CD4-positive, alpha-beta T cell (primary cell): ENCODE measurements at regions not wholly inside any gene's neighbourhood (a gene's known extent, or its start where the extent isn't known, plus 50 kb on each side); places are given as distances from the start of the nearest gene placed in this dataset.

Experiments
- ATAC-seq: fragments of 200-7000 bp; cut with Tn5 transposase; one replicate; pipeline ENCODE4 v1.10.0; 2022; ENCODE audit warnings: mild to moderate bottlenecking; ENCODE audit not compliant: poor library complexity
- CTCF ChIA-PET: fragments of 350-600 bp; sonication (Branson Sonifier 250); formaldehyde crosslinking; loops from one replicate; lab custom pipeline; 2021; ENCODE audit warnings: antibody characterized with exemption, inconsistent platforms; lab: Charles Lee
- POLR2A ChIA-PET: fragments of 350-600 bp; sonication (Branson Sonifier 250); formaldehyde crosslinking; loops from one replicate; lab custom pipeline; 2021; ENCODE audit warnings: antibody characterized with exemption, inconsistent platforms; lab: Charles Lee
- DNase-seq, 14 experiments: peaks; one replicate each; pipeline ENCODE4 v3.0.0-alpha.2; 2013 to 2020; ENCODE audit warnings: mixed read lengths in 2 of 14
- H3K27ac ChIP-seq, 2 donors: one replicate each; pipeline versions ENCODE4 v1.5.1 to v1.7.0; 2013; ENCODE audit warnings: low read length in 2 of 2, low read depth in 1 of 2, mild to moderate bottlenecking in 1 of 2
- H3K27me3 ChIP-seq, 2 experiments: 1 replicate in 1 of 2; 2 replicates in 1 of 2; pipeline versions ENCODE4 v1.6.1 to v1.7.0; 2013; ENCODE audit warnings: low read length in 2 of 2, control low read depth in 1 of 2, mild to moderate bottlenecking in 1 of 2, moderate library complexity in 1 of 2; ENCODE audit not compliant: insufficient read depth in 2 of 2, control insufficient read depth in 1 of 2
- H3K36me3 ChIP-seq: one replicate; pipeline ENCODE4 v1.6.1; 2013; ENCODE audit warnings: low read length, control low read depth; ENCODE audit not compliant: insufficient read depth
- H3K4me1 ChIP-seq: one replicate; pipeline ENCODE4 v1.6.1; 2013; ENCODE audit warnings: low read length, control low read depth; ENCODE audit not compliant: insufficient read depth
- H3K4me3 ChIP-seq: one replicate; pipeline ENCODE4 v1.5.1; 2013; ENCODE audit warnings: mild to moderate bottlenecking, low read length, moderate library complexity
- H3K9me3 ChIP-seq, 2 experiments: 1 replicate in 1 of 2; 2 replicates in 1 of 2; pipeline versions ENCODE4 v1.6.1 to v1.7.0; 2013; ENCODE audit warnings: low read length in 2 of 2, mild to moderate bottlenecking in 2 of 2, control low read depth in 1 of 2, moderate library complexity in 1 of 2; ENCODE audit not compliant: control insufficient read depth in 1 of 2, insufficient read depth in 1 of 2
- H3K27ac Mint-ChIP-seq: one replicate; pipeline ENCODE4 v1.8.0; 2020; ENCODE audit warnings: mixed read lengths
- H3K27me3 Mint-ChIP-seq: one replicate; pipeline ENCODE4 v1.8.0; 2021; ENCODE audit warnings: mixed read lengths
- H3K36me3 Mint-ChIP-seq: one replicate; pipeline ENCODE4 v1.8.0; 2021; ENCODE audit warnings: low read depth, mixed read lengths
- H3K4me1 Mint-ChIP-seq: one replicate; pipeline ENCODE4 v1.8.0; 2021; ENCODE audit warnings: low read depth, mixed read lengths
- H3K4me3 Mint-ChIP-seq: one replicate; pipeline ENCODE4 v1.8.0; 2020; ENCODE audit warnings: mild to moderate bottlenecking, mixed read lengths
- H3K9me3 Mint-ChIP-seq: one replicate; pipeline ENCODE4 v1.8.0; 2020; ENCODE audit warnings: mixed read lengths
- CTCF ChIP-seq: fragments of 200-600 bp; IDR thresholded peaks from one replicate; pipeline ENCODE4 v1.8.0; 2022; ENCODE audit warnings: antibody characterized with exemption, mild to moderate bottlenecking
- intact Hi-C, 2 experiments: fragments of 100-400 bp; cut with DNase I in 1 of 2; cut with micrococcal nuclease in 1 of 2; formaldehyde crosslinking; loops; one replicate each; pipeline versions ENCODE4 v1.15.1 to v1.9.0; 2023 to 2025; cut with DNase I, micrococcal nuclease

GRCh38 chr2:18124116-18124835, 245.8 kb downstream of the KCNS3 start:
- peaks cover 24% of the 10 kb centered on the region for H3K27me3 Mint-ChIP-seq
- H3K36me3 Mint-ChIP-seq = no peaks in the 10 kb centered on the region
- DNase-seq (no peak), ATAC-seq (no peak)
- TF ChIP-seq CTCF = no peak
- Histone ChIP-seq H3K27ac (no peak overlapping the region), H3K4me1 (no peaks in the 10 kb centered on the region), H3K9me3 (no peaks in the 10 kb centered on the region), H3K27me3 (no peaks in the 10 kb centered on the region), H3K4me3 (no peak overlapping the region), H3K36me3 (no peaks in the 10 kb centered on the region)
- H3K9me3 Mint-ChIP-seq = no peaks in the 10 kb centered on the region
- intact Hi-C loops = no loop called here
- POLR2A ChIA-PET = no interaction called here
- no peak overlapping the region for H3K4me3 Mint-ChIP-seq
- H3K4me1 Mint-ChIP-seq = no peaks in the 10 kb centered on the region
- CTCF ChIA-PET = no interaction called here
- H3K27ac Mint-ChIP-seq = no peak overlapping the region

GRCh38 chr2:18123577-18123976, 245.1 kb downstream of the KCNS3 start:
- H3K9me3 ChIP-seq = no peaks in the 10 kb centered on the region
- ChIA-PET POLR2A (no interaction called here), CTCF (no interaction called here)
- no peak for DNase-seq
- intact Hi-C loops = no loop called here
- TF ChIP-seq CTCF = no peak
- H3K4me3 ChIP-seq = no peak overlapping the region
- no peak overlapping the region for H3K27ac ChIP-seq
- H3K36me3 ChIP-seq = no peaks in the 10 kb centered on the region
- H3K4me1 ChIP-seq = no peaks in the 10 kb centered on the region
- ATAC-seq = no peak
- Mint-ChIP-seq H3K9me3 (no peaks in the 10 kb centered on the region), H3K27me3 (peaks cover 24% of the 10 kb centered on the region), H3K36me3 (no peaks in the 10 kb centered on the region), H3K4me3 (no peak overlapping the region), H3K4me1 (no peaks in the 10 kb centered on the region), H3K27ac (no peak overlapping the region)
- H3K27me3 ChIP-seq = no peaks in the 10 kb centered on the region

GRCh38 chr2:18123211-18123570, 244.7 kb downstream of the KCNS3 start:
- POLR2A ChIA-PET = no interaction called here
- H3K36me3 ChIP-seq = no peaks in the 10 kb centered on the region
- H3K9me3 Mint-ChIP-seq = no peaks in the 10 kb centered on the region
- H3K27me3 ChIP-seq = no peaks in the 10 kb centered on the region
- H3K4me3 ChIP-seq = no peak overlapping the region
- no peaks in the 10 kb centered on the region for H3K9me3 ChIP-seq
- H3K4me1 Mint-ChIP-seq = no peaks in the 10 kb centered on the region
- CTCF ChIA-PET = no interaction called here
- H3K27ac ChIP-seq = no peak overlapping the region
- intact Hi-C loops = no loop called here
- no peaks in the 10 kb centered on the region for H3K36me3 Mint-ChIP-seq
- DNase-seq (no peak), ATAC-seq (no peak)
- peaks cover 24% of the 10 kb centered on the region for H3K27me3 Mint-ChIP-seq
- H3K4me3 Mint-ChIP-seq = no peak overlapping the region
- no peak overlapping the region for H3K27ac Mint-ChIP-seq
- H3K4me1 ChIP-seq = no peaks in the 10 kb centered on the region
- TF ChIP-seq CTCF = no peak
